Skin of body (tissue), 1 donor: ENCODE measurements at regions not wholly inside any gene's neighbourhood (a gene's known extent, or its start where the extent isn't known, plus 50 kb on each side); places are given as distances from the start of the nearest gene placed in this dataset.

ENCODE experiments used
- DNase-seq: peaks from one replicate; lab custom pipeline; 2025; lab: John Stamatoyannopoulos, UW

- DNase-seq, result no peak
Observed at GRCh38 chr10:132485391-132485790, 52.2 kb upstream of the INPP5A start.

GRCh38 chr10:132486539-132487121 is 51.0 kb upstream of the INPP5A start:
- no peak for DNase-seq

GRCh38 chr10:132487241-132488135 is 50.1 kb upstream of the INPP5A start:
- no peak for DNase-seq
